NB4 (cell line): ENCODE measurements at regions not wholly inside any gene's neighbourhood (a gene's known extent, or its start where the extent isn't known, plus 50 kb on each side); places are given as distances from the start of the nearest gene placed in this dataset.

ENCODE experiments used
- POLR2A ChIP-seq: IDR thresholded peaks from 2 replicates; pipeline ENCODE4 v1.6.1; 2011; ENCODE audit warnings: mild to moderate bottlenecking; ENCODE audit not compliant: insufficient read length; ENCODE audit errors: extremely low read depth
- TF ChIP-seq, protein P1 (sequence below): IDR thresholded peaks from one replicate; pipeline ENCODE4 v1.5.1; 2012; ENCODE audit warnings: low read depth, low read length

DNA sequence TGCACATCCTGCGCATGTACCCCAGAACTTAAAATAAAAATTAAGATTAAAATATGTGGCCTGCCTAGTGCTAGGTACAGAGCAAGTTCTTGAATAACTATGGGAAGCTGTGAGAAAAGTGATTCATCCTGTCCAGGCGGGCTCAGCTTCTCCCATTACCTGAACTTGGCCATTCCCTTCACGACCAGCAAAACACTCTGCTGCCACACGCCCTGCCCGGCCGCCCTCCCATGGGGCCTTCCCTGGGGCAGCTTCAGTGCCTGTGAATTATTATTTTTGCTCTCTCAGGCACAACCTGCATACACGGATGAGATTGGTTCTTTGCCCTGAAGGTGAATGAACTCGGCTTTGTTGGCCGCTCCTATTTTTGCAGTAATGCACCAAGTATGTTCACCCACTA, 209.2 kb upstream of the SHH start:
- TF ChIP-seq, protein P1, sequence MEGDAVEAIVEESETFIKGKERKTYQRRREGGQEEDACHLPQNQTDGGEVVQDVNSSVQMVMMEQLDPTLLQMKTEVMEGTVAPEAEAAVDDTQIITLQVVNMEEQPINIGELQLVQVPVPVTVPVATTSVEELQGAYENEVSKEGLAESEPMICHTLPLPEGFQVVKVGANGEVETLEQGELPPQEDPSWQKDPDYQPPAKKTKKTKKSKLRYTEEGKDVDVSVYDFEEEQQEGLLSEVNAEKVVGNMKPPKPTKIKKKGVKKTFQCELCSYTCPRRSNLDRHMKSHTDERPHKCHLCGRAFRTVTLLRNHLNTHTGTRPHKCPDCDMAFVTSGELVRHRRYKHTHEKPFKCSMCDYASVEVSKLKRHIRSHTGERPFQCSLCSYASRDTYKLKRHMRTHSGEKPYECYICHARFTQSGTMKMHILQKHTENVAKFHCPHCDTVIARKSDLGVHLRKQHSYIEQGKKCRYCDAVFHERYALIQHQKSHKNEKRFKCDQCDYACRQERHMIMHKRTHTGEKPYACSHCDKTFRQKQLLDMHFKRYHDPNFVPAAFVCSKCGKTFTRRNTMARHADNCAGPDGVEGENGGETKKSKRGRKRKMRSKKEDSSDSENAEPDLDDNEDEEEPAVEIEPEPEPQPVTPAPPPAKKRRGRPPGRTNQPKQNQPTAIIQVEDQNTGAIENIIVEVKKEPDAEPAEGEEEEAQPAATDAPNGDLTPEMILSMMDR = no peak
- TF ChIP-seq POLR2A = no peak
